K562 (cell line): ENCODE measurements at regions not wholly inside any gene's neighbourhood (a gene's known extent, or its start where the extent isn't known, plus 50 kb on each side); places are given as distances from the start of the nearest gene placed in this dataset.

Experiments used
- ATAC-seq: fragments of 200-7000 bp; cut with Tn5 transposase; 3 replicates; pipeline ENCODE4 v1.9.1; 2020; ENCODE audit warnings: moderate library complexity
- BruUV-seq: library from RNA; stranded (reverse); fragments of 400-500 nt; replicated peaks from 2 replicates; lab custom pipeline; 2021; lab: Mats Ljungman, UMichigan
- CTCF ChIA-PET: fragments of 300-600 bp; formaldehyde crosslinking; extraction: SDS; loops from one replicate; lab custom pipeline; 2021; ENCODE audit warnings: low intra/inter-chr PET ratio; lab: Yijun Ruan, JAX
- POLR2A ChIA-PET: fragments of 300-600, 350-650 bp; sonication (Branson Sonifier 250); formaldehyde crosslinking; extraction: SDS; loops from one replicate; lab custom pipeline; 2021; ENCODE audit warnings: antibody characterized with exemption, inconsistent platforms; lab: Yijun Ruan, JAX
- DNase-seq, 4 experiments: peaks; one replicate each; pipeline versions ENCODE4 v3.0.0 to v3.0.0-alpha.2; 2011 to 2018; ENCODE audit warnings: low spot score in 3 of 4, mixed read lengths in 3 of 4; ENCODE audit errors: extremely low read depth in 1 of 4
- FAIRE-seq: peaks from 2 replicates; lab custom pipeline; 2011; peaks lifted over from hg19 to GRCh38; lab: Jason Lieb, UNC
- H2AFZ ChIP-seq: 2 replicates; pipeline ENCODE4 v1.6.0; 2011; ENCODE audit warnings: low read depth, low read length, control low read depth, inconsistent platforms
- H3K27ac ChIP-seq: fragments of 200-600 bp; 3 replicates; pipeline ENCODE4 v1.8.0; 2011; ENCODE audit warnings: low read depth, mild to moderate bottlenecking, control low read depth, inconsistent platforms, low read length, moderate library complexity, mixed read lengths; ENCODE audit errors: extremely low read depth
- H3K27me3 ChIP-seq, 2 experiments: fragments of 300-600 bp in 1 of 2; 2 replicates in 1 of 2; 3 replicates in 1 of 2; pipeline versions ENCODE4 v1.6.0 to v1.8.0; 2011; ENCODE audit warnings: inconsistent platforms in 2 of 2, low read length in 2 of 2, mild to moderate bottlenecking in 1 of 2, mixed read lengths in 1 of 2, moderate library complexity in 1 of 2; ENCODE audit not compliant: control insufficient read depth in 2 of 2, insufficient read depth in 2 of 2
- H3K36me3 ChIP-seq: fragments of 300-600 bp; 3 replicates; pipeline ENCODE4 v1.8.0; 2011; ENCODE audit warnings: mild to moderate bottlenecking, low read length, inconsistent platforms; ENCODE audit not compliant: control insufficient read depth, insufficient read depth
- H3K4me1 ChIP-seq, 2 experiments: fragments of 200-600 bp in 1 of 2; replicated peaks in 1 of 2; 2 replicates in 1 of 2; 3 replicates in 1 of 2; pipeline versions ENCODE4 v1.5.1 to v1.8.0; 2011; ENCODE audit warnings: inconsistent platforms in 2 of 2, low read length in 2 of 2, mild to moderate bottlenecking in 1 of 2, mixed read lengths in 1 of 2, moderate library complexity in 1 of 2; ENCODE audit not compliant: control insufficient read depth in 2 of 2, insufficient read depth in 2 of 2
- H3K4me2 ChIP-seq: 2 replicates; pipeline ENCODE4 v1.6.1; 2011; ENCODE audit warnings: low read length, control low read depth, inconsistent platforms, mixed read lengths; ENCODE audit not compliant: insufficient read depth
- H3K4me3 ChIP-seq: fragments of 200-600 bp; sonication (generic), shearing (Covaris generic); 2 replicates; pipeline ENCODE4 v1.5.1; 2016; ENCODE audit warnings: control low read depth, inconsistent platforms
- H3K79me2 ChIP-seq: fragments of 200-600 bp; 3 replicates; pipeline ENCODE4 v1.8.0; 2011; ENCODE audit warnings: low read length, inconsistent platforms; ENCODE audit not compliant: control insufficient read depth, insufficient read depth
- H3K9ac ChIP-seq, 2 experiments: 2 replicates each; pipeline versions ENCODE4 v1.6.0 to v1.6.1; 2011; ENCODE audit warnings: low read depth in 2 of 2, low read length in 2 of 2, control low read depth in 1 of 2, inconsistent platforms in 1 of 2, mild to moderate bottlenecking in 1 of 2, mixed read lengths in 1 of 2; ENCODE audit not compliant: insufficient read depth in 1 of 2
- H3K9me1 ChIP-seq: one replicate; pipeline ENCODE4 v1.6.0; 2011; ENCODE audit warnings: inconsistent platforms, mild to moderate bottlenecking, low read length, moderate library complexity; ENCODE audit not compliant: control insufficient read depth, insufficient read depth
- H3K9me3 ChIP-seq: replicated peaks from 2 replicates; pipeline ENCODE4 v1.5.1; 2011; ENCODE audit warnings: low read depth, low read length, inconsistent platforms; ENCODE audit not compliant: control insufficient read depth, insufficient read depth
- H4K20me1 ChIP-seq: replicated peaks from 2 replicates; pipeline ENCODE4 v1.6.1; 2011; ENCODE audit warnings: low read length, inconsistent platforms, mixed read lengths; ENCODE audit not compliant: control insufficient read depth, insufficient read depth
- ARID2 ChIP-seq: fragments of 450-650 bp; IDR thresholded peaks from 2 replicates; pipeline ENCODE4 v1.6.1; 2017; ENCODE audit warnings: antibody characterized with exemption, mild to moderate bottlenecking
- DACH1 ChIP-seq: fragments of 450-650 bp; IDR thresholded peaks from 2 replicates; pipeline ENCODE4 v1.6.1; 2018; ENCODE audit not compliant: partially characterized antibody
- DMBX1 ChIP-seq: fragments of 250-450 bp; sonication (Bioruptor Pico); IDR thresholded peaks from 2 replicates; pipeline ENCODE4 v1.8.0; 2022; ENCODE audit warnings: inconsistent platforms, mild to moderate bottlenecking, moderate library complexity, borderline replicate concordance
- FUS ChIP-seq: fragments of 200-400 bp; formaldehyde crosslinking; optimal IDR thresholded peaks from 2 replicates; pipeline ENCODE3; 2017; ENCODE audit warnings: low read depth, low read length
- GTF2A2 ChIP-seq: IDR thresholded peaks from 2 replicates; pipeline ENCODE4 v1.6.1; 2016; ENCODE audit warnings: mild to moderate bottlenecking, missing genetic modification characterization, missing compliant biosample characterization
- PML ChIP-seq: IDR thresholded peaks from 2 replicates; pipeline ENCODE4 v1.6.1; 2012; ENCODE audit warnings: low read length, inconsistent platforms
- POLR2B ChIP-seq: fragments of 450-650 bp; IDR thresholded peaks from 2 replicates; pipeline ENCODE4 v1.6.1; 2018; ENCODE audit warnings: low read depth; ENCODE audit not compliant: partially characterized antibody
- RFX5 ChIP-seq: IDR thresholded peaks from 2 replicates; pipeline ENCODE4 v1.6.1; 2011; ENCODE audit warnings: low read depth, mild to moderate bottlenecking, improper control_type of control experiment, low read length
- SLC30A9 ChIP-seq: fragments of 250-450 bp; sonication (Bioruptor Pico); IDR thresholded peaks from 2 replicates; pipeline ENCODE4 v1.8.0; 2022; ENCODE audit warnings: mild to moderate bottlenecking, moderate library complexity
- TAF7 ChIP-seq: fragments of 450-650 bp; IDR thresholded peaks from 2 replicates; pipeline ENCODE4 v1.6.1; 2016; ENCODE audit warnings: missing genetic modification characterization, missing compliant biosample characterization
- ZC3H11A ChIP-seq: IDR thresholded peaks from 2 replicates; pipeline ENCODE4 v1.6.1; 2012; ENCODE audit warnings: low read depth, low read length, improper control_type of control experiment
- ZNF224 ChIP-seq: sonication (generic); formaldehyde crosslinking; IDR thresholded peaks from 2 replicates; pipeline ENCODE4 v1.8.0; 2022; ENCODE audit warnings: mild to moderate bottlenecking, missing genetic modification reagents
- ZNF263 ChIP-seq: sonication (generic); formaldehyde crosslinking; IDR thresholded peaks from 2 replicates; pipeline ENCODE4 v1.8.0; 2022; ENCODE audit warnings: mild to moderate bottlenecking, missing genetic modification reagents, borderline replicate concordance
- ZNF778 ChIP-seq: fragments of 450-650 bp; formaldehyde crosslinking; IDR thresholded peaks from 2 replicates; pipeline ENCODE4 v1.4.0; 2020; ENCODE audit warnings: mild to moderate bottlenecking, moderate library complexity
- WGBS: fragments of 100-300 bp; shearing (Covaris generic); methylation state at CpG from one replicate; pipeline ENCODE4 v1.1.6; 2016; ENCODE audit warnings: low coverage, mixed read lengths; ENCODE audit not compliant: insufficient coverage; ENCODE audit errors: missing lambda C conversion rate; 5-methylcytosine and 5-hydroxymethylcytosine counted together
- in situ Hi-C: fragments of 300-500 bp; cut with MboI; formaldehyde crosslinking; loops from 4 replicates; pipeline ENCODE4 v1.15.0; 2018; ENCODE audit warnings: inconsistent platforms, mixed read lengths
- intact Hi-C: fragments of 100-400 bp; cut with micrococcal nuclease; formaldehyde crosslinking; loops from 2 replicates; pipeline ENCODE4 v1.14.2; 2022
- TF ChIP-seq, protein P1 (sequence below): fragments of 450-650 bp; conservative IDR thresholded peaks from 2 replicates; pipeline ENCODE4 v1.6.1; 2016; ENCODE audit warnings: missing genetic modification characterization, low read depth, mild to moderate bottlenecking, control low read depth, missing compliant biosample characterization
- TF ChIP-seq, protein P2 (sequence below): fragments of 450-650 bp; IDR thresholded peaks from one replicate; pipeline ENCODE4 v1.6.1; 2018; ENCODE audit warnings: mild to moderate bottlenecking, moderate library complexity; ENCODE audit not compliant: partially characterized antibody

DNA sequence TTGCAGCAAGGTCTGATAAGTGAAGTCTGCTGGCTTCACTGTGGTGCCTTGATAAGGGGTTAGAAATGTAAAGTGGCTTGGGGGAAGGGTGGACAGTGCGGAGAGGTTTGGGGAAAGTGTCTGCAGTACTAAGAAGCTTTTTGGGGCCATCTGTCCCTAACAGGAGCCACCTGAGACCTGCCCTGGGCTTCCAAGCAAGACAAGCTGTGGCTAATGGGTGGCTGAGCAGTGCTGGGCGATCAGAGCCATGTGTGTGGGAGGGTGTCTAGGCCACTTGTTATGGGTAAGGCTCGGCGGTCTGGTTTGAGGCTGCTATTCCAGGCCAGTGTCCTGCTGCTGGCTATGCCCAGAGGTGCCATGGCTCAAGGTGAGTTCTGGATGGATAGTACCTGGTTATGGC is 185.4 kb upstream of the MTMR8 start:
- no peak for FAIRE-seq
- ChIA-PET CTCF (no interaction called here), POLR2A (no interaction called here)
- 0% methylated on average over 3 of the region's 4 CpGs for WGBS
- in situ Hi-C loops (no loop called here), intact Hi-C loops (no loop called here)
- H3K27me3 ChIP-seq, result no peaks in the 10 kb centered on the region
- H3K9me1 ChIP-seq, result no peaks in the 10 kb centered on the region
- H3K4me2 ChIP-seq, result no peak overlapping the region
- no peak for DNase-seq
- H3K36me3 ChIP-seq, result no peaks in the 10 kb centered on the region
- no peak for TF ChIP-seq SLC30A9 (CRISPR knock-in tag)
- no peak for TF ChIP-seq POLR2B
- no peak for TF ChIP-seq FUS
- H4K20me1 ChIP-seq, result no peaks in the 10 kb centered on the region
- H3K79me2 ChIP-seq, result no peaks in the 10 kb centered on the region
- no peaks in the 10 kb centered on the region for H3K4me1 ChIP-seq
- H3K9me3 ChIP-seq, result no peaks in the 10 kb centered on the region
- no peak overlapping the region for H3K4me3 ChIP-seq
- H3K9ac ChIP-seq, result no peak overlapping the region
- no TSS peak for BruUV-seq
- no peak overlapping the region for H2AFZ ChIP-seq
- ATAC-seq, result no peak
- no peak overlapping the region for H3K27ac ChIP-seq

DNA sequence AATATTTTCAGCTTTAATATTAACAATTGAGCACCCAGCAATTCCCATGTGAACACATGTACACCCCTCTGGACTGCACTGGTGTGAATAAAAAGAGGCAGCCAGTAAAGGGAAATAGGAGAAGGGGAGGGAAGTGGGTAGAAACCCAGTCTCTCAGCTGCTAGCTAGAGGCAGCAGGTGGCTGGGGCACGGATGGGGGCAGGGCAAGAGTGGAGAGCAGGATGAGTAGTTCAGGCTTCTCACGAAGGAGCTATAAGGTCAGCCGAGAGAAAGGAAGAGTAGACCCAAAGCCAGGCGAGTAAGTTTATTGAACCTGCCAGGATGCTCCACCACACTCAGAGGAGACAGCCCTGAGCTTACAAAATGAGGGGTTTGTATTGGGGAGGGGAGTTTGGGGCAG is 184.8 kb upstream of the MTMR8 start:
- Histone ChIP-seq H3K9ac (no peak overlapping the region), H4K20me1 (no peaks in the 10 kb centered on the region), H3K9me1 (no peaks in the 10 kb centered on the region), H3K27ac (no peak overlapping the region), H3K4me1 (no peaks in the 10 kb centered on the region), H3K36me3 (no peaks in the 10 kb centered on the region), H3K4me2 (no peak overlapping the region), H3K4me3 (no peak overlapping the region), H3K9me3 (no peaks in the 10 kb centered on the region), H3K27me3 (no peaks in the 10 kb centered on the region), H3K79me2 (no peaks in the 10 kb centered on the region), H2AFZ (no peak overlapping the region)
- BruUV-seq, result no TSS peak
- CTCF ChIA-PET, result no interaction called here
- FAIRE-seq, result no peak
- intact Hi-C loops, result no loop called here
- in situ Hi-C loops, result no loop called here
- POLR2A ChIA-PET, result no interaction called here
- WGBS, result 0% methylated on average over 3 of the region's 4 CpGs
- DNase-seq, result no peak
- ATAC-seq, result no peak
- TF ChIP-seq ZNF263 (CRISPR knock-in tag) (no peak), ZC3H11A (no peak), ZNF224 (no peak), DMBX1 (CRISPR knock-in tag) (no peak), GTF2A2 (tag) (no peak), PML (no peak), ARID2 (no peak), RFX5 (no peak), TAF7 (no peak), ZNF778 (CRISPR knock-in tag) (no peak), DACH1 (no peak)
- TF ChIP-seq, protein P1, sequence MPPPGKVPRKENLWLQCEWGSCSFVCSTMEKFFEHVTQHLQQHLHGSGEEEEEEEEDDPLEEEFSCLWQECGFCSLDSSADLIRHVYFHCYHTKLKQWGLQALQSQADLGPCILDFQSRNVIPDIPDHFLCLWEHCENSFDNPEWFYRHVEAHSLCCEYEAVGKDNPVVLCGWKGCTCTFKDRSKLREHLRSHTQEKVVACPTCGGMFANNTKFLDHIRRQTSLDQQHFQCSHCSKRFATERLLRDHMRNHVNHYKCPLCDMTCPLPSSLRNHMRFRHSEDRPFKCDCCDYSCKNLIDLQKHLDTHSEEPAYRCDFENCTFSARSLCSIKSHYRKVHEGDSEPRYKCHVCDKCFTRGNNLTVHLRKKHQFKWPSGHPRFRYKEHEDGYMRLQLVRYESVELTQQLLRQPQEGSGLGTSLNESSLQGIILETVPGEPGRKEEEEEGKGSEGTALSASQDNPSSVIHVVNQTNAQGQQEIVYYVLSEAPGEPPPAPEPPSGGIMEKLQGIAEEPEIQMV (tag), result no peak
- TF ChIP-seq, protein P2, sequence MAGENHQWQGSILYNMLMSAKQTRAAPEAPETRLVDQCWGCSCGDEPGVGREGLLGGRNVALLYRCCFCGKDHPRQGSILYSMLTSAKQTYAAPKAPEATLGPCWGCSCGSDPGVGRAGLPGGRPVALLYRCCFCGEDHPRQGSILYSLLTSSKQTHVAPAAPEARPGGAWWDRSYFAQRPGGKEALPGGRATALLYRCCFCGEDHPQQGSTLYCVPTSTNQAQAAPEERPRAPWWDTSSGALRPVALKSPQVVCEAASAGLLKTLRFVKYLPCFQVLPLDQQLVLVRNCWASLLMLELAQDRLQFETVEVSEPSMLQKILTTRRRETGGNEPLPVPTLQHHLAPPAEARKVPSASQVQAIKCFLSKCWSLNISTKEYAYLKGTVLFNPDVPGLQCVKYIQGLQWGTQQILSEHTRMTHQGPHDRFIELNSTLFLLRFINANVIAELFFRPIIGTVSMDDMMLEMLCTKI, result no peak
